ENCODE measurements at regions not wholly inside any gene's neighbourhood (a gene's known extent, or its start where the extent isn't known, plus 50 kb on each side); places are given as distances from the start of the nearest gene placed in this dataset.
"Not testable (repeated sequence)": the region's sequence is repeated elsewhere in the genome, so short reads cannot be mapped to it uniquely, and the experiment has no call there.

- Histone ChIP-seq H3K18ac (ENCODE audit: low read length) (no peak overlapping the region), H4K8ac (ENCODE audit: low read depth, low read length) (no peak overlapping the region), H3K9me3 (ENCODE audit: insufficient read depth, low read depth, low read length) (no peaks in the 10 kb centered on the region), H3K4me3 (ENCODE audit: low read depth, low read length) (no peak overlapping the region), H3K14ac (ENCODE audit: low read length) (no peak overlapping the region), H2BK5ac (ENCODE audit: low read depth, low read length, poor library complexity) (no peak overlapping the region), H3K9ac (ENCODE audit: low read length) (no peak overlapping the region), H3K4me1 (ENCODE audit: control insufficient read depth in 1 of 2, insufficient read depth in 2 of 2, low read length in 2 of 2) (peaks cover 0 to 4% of the 10 kb centered on the region in 2 experiments), H2AK5ac (ENCODE audit: low read length) (no peak overlapping the region), H3K23ac (ENCODE audit: low read length) (no peak overlapping the region), H3K27me3 (ENCODE audit: insufficient read depth, low read length) (no peaks in the 10 kb centered on the region), H2BK12ac (ENCODE audit: low read length) (no peak overlapping the region), H2BK120ac (ENCODE audit: insufficient read depth, low read length, poor library complexity) (no peak overlapping the region), H2AFZ (ENCODE audit: insufficient read depth, low read length, poor library complexity) (no peak overlapping the region), H3K4ac (ENCODE audit: low read depth, low read length) (no peak overlapping the region), H3K4me2 (ENCODE audit: low read length) (no peak overlapping the region), H3K79me1 (ENCODE audit: low read length) (no peaks in the 10 kb centered on the region), H3K79me2 (ENCODE audit: control insufficient read depth, insufficient read depth, low read length, poor library complexity) (no peaks in the 10 kb centered on the region), H3K36me3 (ENCODE audit: control insufficient read depth in 1 of 2, insufficient read depth in 2 of 2, low read length in 2 of 2) (no peaks in the 10 kb centered on the region), H3K27ac (ENCODE audit: low read depth, low read length) (no peak overlapping the region), H4K91ac (ENCODE audit: low read depth, low read length) (no peak overlapping the region), H4K12ac (ENCODE audit: low read depth, low read length) (no peak overlapping the region)
- WGBS (ENCODE audit: extremely low coverage, insufficient coverage, insufficient read length), result no CpG with 5 or more reads among the region's 4 CpGs
- DNase-seq, result no peak
Measured at GRCh38 chrX:40912576-40912975, 172.7 kb upstream of the USP9X start.

DNA sequence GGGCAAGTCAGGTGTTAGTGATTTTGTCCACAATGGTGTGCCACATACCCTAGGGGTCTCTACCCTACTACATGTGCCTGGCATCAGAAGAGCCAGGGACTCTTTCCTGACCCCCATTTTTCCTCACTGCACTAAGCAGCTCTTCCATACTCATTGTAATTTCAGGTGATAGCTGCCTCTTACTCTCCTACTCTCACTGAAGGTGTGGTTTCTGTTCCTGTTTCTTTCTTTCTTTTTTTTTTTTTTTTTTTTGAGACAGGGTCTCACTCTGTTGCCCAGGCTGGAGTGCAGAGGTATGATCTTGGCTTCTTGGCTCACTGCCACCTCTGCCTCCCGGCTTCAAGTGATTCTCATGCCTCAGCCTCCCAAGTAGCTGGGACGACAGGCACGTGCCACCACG is 164.9 kb upstream of the USP9X start:
- H3K4me2 ChIP-seq (ENCODE audit: low read length), result no peak overlapping the region
- H2AK5ac ChIP-seq (ENCODE audit: low read length), result no peak overlapping the region
- H2BK12ac ChIP-seq (ENCODE audit: low read length), result no peak overlapping the region
- no peak overlapping the region for H3K4ac ChIP-seq (ENCODE audit: low read depth, low read length)
- no peak overlapping the region for H3K4me3 ChIP-seq (ENCODE audit: low read depth, low read length)
- no peaks in the 10 kb centered on the region for H3K4me1 ChIP-seq (ENCODE audit: control insufficient read depth in 1 of 2, insufficient read depth in 2 of 2, low read length in 2 of 2)
- no peak overlapping the region for H4K12ac ChIP-seq (ENCODE audit: low read depth, low read length)
- H2BK5ac ChIP-seq (ENCODE audit: low read depth, low read length, poor library complexity), result no peak overlapping the region
- no peak overlapping the region for H3K18ac ChIP-seq (ENCODE audit: low read length)
- no peaks in the 10 kb centered on the region for H3K27me3 ChIP-seq (ENCODE audit: insufficient read depth, low read length)
- H3K79me1 ChIP-seq (ENCODE audit: low read length), result no peaks in the 10 kb centered on the region
- WGBS (ENCODE audit: extremely low coverage, insufficient coverage, insufficient read length), result no CpG with 5 or more reads among the region's 4 CpGs
- no peaks in the 10 kb centered on the region for H3K36me3 ChIP-seq (ENCODE audit: control insufficient read depth in 1 of 2, insufficient read depth in 2 of 2, low read length in 2 of 2)
- no peak overlapping the region for H4K8ac ChIP-seq (ENCODE audit: low read depth, low read length)
- H2BK120ac ChIP-seq (ENCODE audit: insufficient read depth, low read length, poor library complexity), result no peak overlapping the region
- DNase-seq, result no peak
- H3K23ac ChIP-seq (ENCODE audit: low read length), result no peak overlapping the region
- no peak overlapping the region for H2AFZ ChIP-seq (ENCODE audit: insufficient read depth, low read length, poor library complexity)
- no peaks in the 10 kb centered on the region for H3K79me2 ChIP-seq (ENCODE audit: control insufficient read depth, insufficient read depth, low read length, poor library complexity)
- H3K9ac ChIP-seq (ENCODE audit: low read length), result no peak overlapping the region
- no peak overlapping the region for H4K91ac ChIP-seq (ENCODE audit: low read depth, low read length)
- H3K14ac ChIP-seq (ENCODE audit: low read length), result no peak overlapping the region
- H3K9me3 ChIP-seq (ENCODE audit: insufficient read depth, low read depth, low read length), result no peaks in the 10 kb centered on the region
- no peak overlapping the region for H3K27ac ChIP-seq (ENCODE audit: low read depth, low read length)

DNA sequence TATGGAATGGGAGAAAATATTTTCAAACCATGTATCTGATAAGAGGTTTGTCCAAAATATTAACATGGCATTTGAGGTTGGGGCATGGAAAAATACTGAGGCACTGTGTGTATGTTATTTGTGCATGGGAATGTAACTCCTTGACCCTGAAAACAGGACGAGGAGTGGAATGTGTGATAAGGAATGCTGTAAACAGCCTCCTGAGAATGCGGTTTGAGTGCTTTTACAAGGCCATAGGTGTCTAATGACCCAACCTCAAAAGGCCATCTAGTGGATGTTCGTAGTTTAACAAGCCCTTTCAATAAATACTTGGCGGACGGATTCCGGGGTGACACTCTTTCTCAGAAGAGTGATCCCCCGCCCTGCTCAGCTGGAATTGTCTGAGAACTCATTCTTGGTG is 162.9 kb upstream of the USP9X start:
- Histone ChIP-seq H3K27ac (ENCODE audit: low read depth, low read length) (no peak overlapping the region), H3K9me3 (ENCODE audit: insufficient read depth, low read depth, low read length) (no peaks in the 10 kb centered on the region), H3K4me3 (ENCODE audit: low read depth, low read length) (no peak overlapping the region), H3K4me2 (ENCODE audit: low read length) (no peak overlapping the region), H3K14ac (ENCODE audit: low read length) (no peak overlapping the region), H3K79me2 (ENCODE audit: control insufficient read depth, insufficient read depth, low read length, poor library complexity) (no peaks in the 10 kb centered on the region), H4K91ac (ENCODE audit: low read depth, low read length) (no peak overlapping the region), H2AFZ (ENCODE audit: insufficient read depth, low read length, poor library complexity) (no peak overlapping the region), H2BK5ac (ENCODE audit: low read depth, low read length, poor library complexity) (no peak overlapping the region), H3K36me3 (ENCODE audit: control insufficient read depth in 1 of 2, insufficient read depth in 2 of 2, low read length in 2 of 2) (no peaks in the 10 kb centered on the region), H2BK12ac (ENCODE audit: low read length) (no peak overlapping the region), H3K4ac (ENCODE audit: low read depth, low read length) (no peak overlapping the region), H4K8ac (ENCODE audit: low read depth, low read length) (no peak overlapping the region), H3K79me1 (ENCODE audit: low read length) (no peaks in the 10 kb centered on the region), H3K18ac (ENCODE audit: low read length) (no peak overlapping the region), H3K9ac (ENCODE audit: low read length) (no peak overlapping the region), H3K23ac (ENCODE audit: low read length) (no peak overlapping the region), H2AK5ac (ENCODE audit: low read length) (no peak overlapping the region), H2BK120ac (ENCODE audit: insufficient read depth, low read length, poor library complexity) (no peak overlapping the region), H3K27me3 (ENCODE audit: insufficient read depth, low read length) (no peaks in the 10 kb centered on the region), H4K12ac (ENCODE audit: low read depth, low read length) (no peak overlapping the region), H3K4me1 (ENCODE audit: control insufficient read depth in 1 of 2, insufficient read depth in 2 of 2, low read length in 2 of 2) (no peaks in the 10 kb centered on the region)
- WGBS (ENCODE audit: extremely low coverage, insufficient coverage, insufficient read length), result no CpG with 5 or more reads among the region's 7 CpGs
- DNase-seq, result peak; percentile 58 to 85

- not testable (repeated sequence) for H3K9ac ChIP-seq (ENCODE audit: low read length); H2BK12ac ChIP-seq (ENCODE audit: low read length); H4K91ac ChIP-seq (ENCODE audit: low read depth, low read length); H3K9me3 ChIP-seq (ENCODE audit: insufficient read depth, low read depth, low read length); H2BK120ac ChIP-seq (ENCODE audit: insufficient read depth, low read length, poor library complexity); H2AFZ ChIP-seq (ENCODE audit: insufficient read depth, low read length, poor library complexity); H3K14ac ChIP-seq (ENCODE audit: low read length); H3K4me3 ChIP-seq (ENCODE audit: low read depth, low read length); H3K79me1 ChIP-seq (ENCODE audit: low read length); H4K12ac ChIP-seq (ENCODE audit: low read depth, low read length); H3K4me2 ChIP-seq (ENCODE audit: low read length); H2BK5ac ChIP-seq (ENCODE audit: low read depth, low read length, poor library complexity); H4K8ac ChIP-seq (ENCODE audit: low read depth, low read length); H3K36me3 ChIP-seq (ENCODE audit: control insufficient read depth in 1 of 2, insufficient read depth in 2 of 2, low read length in 2 of 2); H3K27ac ChIP-seq (ENCODE audit: low read depth, low read length); H3K18ac ChIP-seq (ENCODE audit: low read length); H3K79me2 ChIP-seq (ENCODE audit: control insufficient read depth, insufficient read depth, low read length, poor library complexity); H3K27me3 ChIP-seq (ENCODE audit: insufficient read depth, low read length); H2AK5ac ChIP-seq (ENCODE audit: low read length); H3K4me1 ChIP-seq (ENCODE audit: control insufficient read depth in 1 of 2, insufficient read depth in 2 of 2, low read length in 2 of 2); H3K4ac ChIP-seq (ENCODE audit: low read depth, low read length); H3K23ac ChIP-seq (ENCODE audit: low read length)
- WGBS (ENCODE audit: extremely low coverage, insufficient coverage, insufficient read length), result no CpG with 5 or more reads among the region's 1 CpG
- DNase-seq, result peak in 1 of 2 donors; percentile 43
Measured at GRCh38 chrX:40926739-40927427, 158.4 kb upstream of the USP9X start.

Measured in trophoblast cell (in vitro differentiated cells and primary cell).